HepG2 (cell line): ENCODE measurements at regions not wholly inside any gene's neighbourhood (a gene's known extent, or its start where the extent isn't known, plus 50 kb on each side); places are given as distances from the start of the nearest gene placed in this dataset.
A peak's percentile ranks its signal among the peaks of the same experiment; 100 is the strongest.

ENCODE experiments used
- ATAC-seq: fragments of 200-7000 bp; cut with Tn5 transposase; 3 replicates; pipeline ENCODE4 v1.9.1; 2020; ENCODE audit warnings: mild to moderate bottlenecking, moderate library complexity
- BruUV-seq: library from RNA; stranded (reverse); fragments of 400-500 nt; replicated peaks from 2 replicates; lab custom pipeline; 2021; lab: Mats Ljungman, UMichigan
- CTCF ChIA-PET: fragments of 300-600 bp; formaldehyde crosslinking; extraction: SDS; loops from one replicate; lab custom pipeline; 2021; ENCODE audit warnings: low total read pairs, inconsistent platforms, low intra/inter-chr PET ratio; lab: Yijun Ruan, JAX
- POLR2A ChIA-PET: fragments of 350-600 bp; sonication (Branson Sonifier 250); formaldehyde crosslinking; loops from one replicate; lab custom pipeline; 2020; ENCODE audit warnings: antibody characterized with exemption, inconsistent platforms; lab: Yijun Ruan, JAX
- DNase-seq: peaks from one replicate; pipeline ENCODE4 v3.0.0-alpha.2; 2015; ENCODE audit warnings: low spot score
- FAIRE-seq: peaks from 3 replicates; lab custom pipeline; 2011; peaks lifted over from hg19 to GRCh38; lab: Jason Lieb, UNC
- H2AFZ ChIP-seq: one replicate; pipeline ENCODE4 v1.6.1; 2011; ENCODE audit warnings: low read length, inconsistent platforms
- H3K27ac ChIP-seq: fragments of 300-600 bp; 3 replicates; pipeline ENCODE4 v1.8.0; 2011; ENCODE audit warnings: mixed run types, mild to moderate bottlenecking, mixed read lengths, low read length, inconsistent platforms; ENCODE audit not compliant: insufficient read depth; ENCODE audit errors: extremely low read length
- H3K27me3 ChIP-seq, 2 experiments: fragments of 200-600 bp in 1 of 2; 2 replicates in 1 of 2; 3 replicates in 1 of 2; pipeline versions ENCODE4 v1.6.0 to v1.8.0; 2011; ENCODE audit warnings: low read length in 2 of 2, mild to moderate bottlenecking in 2 of 2, moderate library complexity in 2 of 2, inconsistent platforms in 1 of 2; ENCODE audit not compliant: insufficient read depth in 2 of 2, control insufficient read depth in 1 of 2
- H3K36me3 ChIP-seq, 2 experiments: fragments of 200-600 bp in 1 of 2; replicated peaks in 1 of 2; 2 replicates in 1 of 2; 3 replicates in 1 of 2; pipeline versions ENCODE4 v1.5.1 to v1.8.0; 2011; ENCODE audit warnings: low read length in 2 of 2, inconsistent platforms in 1 of 2; ENCODE audit not compliant: insufficient read depth in 2 of 2, control insufficient read depth in 1 of 2
- H3K4me1 ChIP-seq: 2 replicates; pipeline ENCODE4 v1.5.1; 2012; ENCODE audit warnings: low read length, inconsistent platforms; ENCODE audit not compliant: insufficient read depth
- H3K4me2 ChIP-seq: 2 replicates; pipeline ENCODE4 v1.6.0; 2011; ENCODE audit warnings: low read depth, low read length, inconsistent platforms
- H3K4me3 ChIP-seq, 3 experiments: fragments of 200-600 bp in 1 of 3; sonication (generic), shearing (Covaris generic) in 1 of 3; replicated peaks in 1 of 3; 2 replicates each; pipeline ENCODE4 v1.5.1; 2011 to 2016; ENCODE audit warnings: low read length in 3 of 3, inconsistent platforms in 2 of 3, low read depth in 2 of 3, mild to moderate bottlenecking in 2 of 3, control low read depth in 1 of 3, mixed read lengths in 1 of 3; ENCODE audit not compliant: insufficient read depth in 1 of 3
- H3K79me2 ChIP-seq: one replicate; pipeline ENCODE4 v1.6.1; 2011; ENCODE audit warnings: low read length, inconsistent platforms; ENCODE audit not compliant: insufficient read depth
- H3K9ac ChIP-seq: 2 replicates; pipeline ENCODE4 v1.6.0; 2011; ENCODE audit warnings: mild to moderate bottlenecking, low read depth, low read length, inconsistent platforms; ENCODE audit not compliant: insufficient read depth
- H3K9me3 ChIP-seq: 2 replicates; pipeline ENCODE4 v1.5.1; 2012; ENCODE audit warnings: mild to moderate bottlenecking, low read length
- H4K20me1 ChIP-seq: 2 replicates; pipeline ENCODE4 v1.6.0; 2011; ENCODE audit warnings: inconsistent platforms, mild to moderate bottlenecking, low read length, moderate library complexity; ENCODE audit not compliant: insufficient read depth
- CBX1 ChIP-seq: IDR thresholded peaks from one replicate; pipeline ENCODE4 v1.6.1; 2016; ENCODE audit warnings: antibody characterized with exemption, low read depth
- EZH2 ChIP-seq: conservative IDR thresholded peaks from 2 replicates; pipeline ENCODE4 v1.6.1; 2012; ENCODE audit warnings: mild to moderate bottlenecking, low read depth, low read length, moderate library complexity
- FOXK1 ChIP-seq: sonication (generic); formaldehyde crosslinking; IDR thresholded peaks from 2 replicates; pipeline ENCODE4 v1.4.0; 2020; ENCODE audit warnings: low read depth, missing genetic modification reagents, borderline replicate concordance
- PCBP2 ChIP-seq: fragments of 200-400 bp; formaldehyde crosslinking; optimal IDR thresholded peaks from 2 replicates; pipeline ENCODE3; 2018; ENCODE audit warnings: low read length, low read depth; ENCODE audit not compliant: poor library complexity, severe bottlenecking
- ZFP41 ChIP-seq: sonication (generic); formaldehyde crosslinking; IDR thresholded peaks from 2 replicates; pipeline ENCODE4 v1.4.0; 2020; ENCODE audit warnings: mild to moderate bottlenecking, missing genetic modification reagents, borderline replicate concordance
- ZNF136 ChIP-seq: sonication (generic); formaldehyde crosslinking; IDR thresholded peaks from 2 replicates; pipeline ENCODE4 v1.8.1; 2022; ENCODE audit warnings: low read depth, mild to moderate bottlenecking, moderate library complexity, missing genetic modification reagents
- ZNF749 ChIP-seq: sonication (generic); formaldehyde crosslinking; IDR thresholded peaks from 2 replicates; pipeline ENCODE4 v1.8.0; 2022; ENCODE audit warnings: mild to moderate bottlenecking, missing genetic modification reagents, moderate library complexity, borderline replicate concordance
- ZNF772 ChIP-seq: sonication (generic); formaldehyde crosslinking; IDR thresholded peaks from 2 replicates; pipeline ENCODE4 v1.5.0; 2020; ENCODE audit warnings: mild to moderate bottlenecking, missing genetic modification reagents
- WGBS: methylation state at CpG from one replicate; pipeline ENCODE4 v1.1.6; 2017; ENCODE audit warnings: low lambda C conversion rate; 5-methylcytosine and 5-hydroxymethylcytosine counted together
- in situ Hi-C: cut with HindIII; loops from 2 replicates; pipeline ENCODE4 v1.10.0; 2017; ENCODE audit warnings: low pct_unique_long_range_greater_than_20kb; ENCODE audit not compliant: extremely low pct_ligation_motif_present
- intact Hi-C: fragments of 100-400 bp; cut with micrococcal nuclease; formaldehyde crosslinking; loops from one replicate; pipeline ENCODE4 v1.10.0; 2022; ENCODE audit not compliant: unreplicated experiment

GRCh38 chr17:36728030-36728991 is 126.9 kb downstream of the MRM1 start:
- 0 out of 2 replicates have a peak, but pooled peaks cover 2% of the 10 kb centered on the region for H4K20me1 ChIP-seq
- in situ Hi-C loops: no loop called here
- no peak for FAIRE-seq

GRCh38 chr17:36730095-36730808 is 128.9 kb downstream of the MRM1 start:
- ChIA-PET POLR2A (no interaction called here), CTCF (no interaction called here)
- Histone ChIP-seq H3K9me3 (no peaks in the 10 kb centered on the region), H3K4me2 (no peak overlapping the region), H3K27me3 (peaks cover 9 to 62% of the 10 kb centered on the region in 2 experiments), H3K4me1 (no peaks in the 10 kb centered on the region), H4K20me1 (0 out of 2 replicates have a peak, but pooled peaks cover 2% of the 10 kb centered on the region), H3K79me2 (no peaks in the 10 kb centered on the region), H3K9ac (no peak overlapping the region), H3K36me3 (no peaks in the 10 kb centered on the region), H3K4me3 (no peak overlapping the region), H2AFZ (no peak overlapping the region), H3K27ac (no peak overlapping the region)
- ATAC-seq: no peak
- intact Hi-C loops: no loop called here
- FAIRE-seq: no peak
- DNase-seq: no peak
- no peak for TF ChIP-seq ZNF772
- TF ChIP-seq ZNF749: no peak
- in situ Hi-C loops: no loop called here
- WGBS: 36% methylated on average over 8 of the region's 9 CpGs
- no TSS peak for BruUV-seq

More at GRCh38 chr17:36728030-36728991, 126.9 kb downstream of the MRM1 start:
- H3K4me3 ChIP-seq: no peak overlapping the region
- no peaks in the 10 kb centered on the region for H3K4me1 ChIP-seq
- H3K36me3 ChIP-seq: no peaks in the 10 kb centered on the region
- no peak overlapping the region for H3K4me2 ChIP-seq
- ChIA-PET CTCF (no interaction called here), POLR2A (no interaction called here)
- peaks cover 8 to 62% of the 10 kb centered on the region in 2 experiments for H3K27me3 ChIP-seq
- no peak overlapping the region for H2AFZ ChIP-seq
- no peak for DNase-seq
- no peak for ATAC-seq
- no peak overlapping the region for H3K27ac ChIP-seq
- no peaks in the 10 kb centered on the region for H3K79me2 ChIP-seq
- BruUV-seq: no TSS peak
- TF ChIP-seq PCBP2: no peak
- TF ChIP-seq CBX1: no peak
- TF ChIP-seq ZFP41 (CRISPR knock-in tag): no peak
- 0 out of 2 replicates have a peak, but pooled peaks have one; percentile 45 for TF ChIP-seq EZH2
- TF ChIP-seq ZNF136: no peak
- no peak for TF ChIP-seq FOXK1 (CRISPR knock-in tag)
- intact Hi-C loops: no loop called here
- 20% methylated on average over 29 of the region's 30 CpGs for WGBS
- H3K9me3 ChIP-seq: no peaks in the 10 kb centered on the region
- H3K9ac ChIP-seq: no peak overlapping the region
